Pons (tissue), 1 donor: ENCODE measurements at regions not wholly inside any gene's neighbourhood (a gene's known extent, or its start where the extent isn't known, plus 50 kb on each side); places are given as distances from the start of the nearest gene placed in this dataset.

Experiments
- DNase-seq: peaks from one replicate; pipeline ENCODE4 v3.0.0-alpha.2; 2016; ENCODE audit warnings: low spot score

- no peak for DNase-seq
Measured at GRCh38 chr1:213874789-213875188, 113.0 kb upstream of the PROX1 start.

GRCh38 chr1:213876531-213876930 is 111.2 kb upstream of the PROX1 start:
- DNase-seq, result no peak

GRCh38 chr1:213883618-213884017 is 104.2 kb upstream of the PROX1 start:
- no peak for DNase-seq

- peak; percentile 5 for DNase-seq
Measured at GRCh38 chr1:213884402-213884801, 103.4 kb upstream of the PROX1 start.

GRCh38 chr1:213884942-213885341 is 102.8 kb upstream of the PROX1 start:
- peak; percentile 90 for DNase-seq

- no peak for DNase-seq
Measured at GRCh38 chr1:213887842-213888241, 99.9 kb upstream of the PROX1 start.

GRCh38 chr1:213891989-213892902 is 95.5 kb upstream of the PROX1 start:
- DNase-seq, result peak; percentile 11

GRCh38 chr1:213898684-213899083 is 89.1 kb upstream of the PROX1 start:
- no peak for DNase-seq

- no peak for DNase-seq
Measured at GRCh38 chr1:213899413-213899812, 88.4 kb upstream of the PROX1 start.

- DNase-seq, result peak; percentile 59
Measured at GRCh38 chr1:213905344-213905743, 82.4 kb upstream of the PROX1 start.

GRCh38 chr1:213908521-213908920 is 79.3 kb upstream of the PROX1 start:
- no peak for DNase-seq

- DNase-seq, result no peak
Measured at GRCh38 chr1:213914392-213914791, 73.4 kb upstream of the PROX1 start.

GRCh38 chr1:213921311-213921710 is 66.5 kb upstream of the PROX1 start:
- DNase-seq, result no peak

- no peak for DNase-seq
Measured at GRCh38 chr1:213921712-213922111, 66.1 kb upstream of the PROX1 start.

- DNase-seq, result no peak
Measured at GRCh38 chr1:213925531-213926182, 62.1 kb upstream of the PROX1 start.

- DNase-seq, result no peak
Measured at GRCh38 chr1:213927846-213928245, 59.9 kb upstream of the PROX1 start.

- DNase-seq, result no peak
Measured at GRCh38 chr1:213929398-213929797, 58.4 kb upstream of the PROX1 start.

GRCh38 chr1:213931836-213932235 is 55.9 kb upstream of the PROX1 start:
- DNase-seq, result no peak

- no peak for DNase-seq
Measured at GRCh38 chr1:213933336-213933735, 54.4 kb upstream of the PROX1 start.

- DNase-seq, result no peak
Measured at GRCh38 chr1:213934649-213935048, 53.1 kb upstream of the PROX1 start.

GRCh38 chr1:213936571-213936970 is 51.2 kb upstream of the PROX1 start:
- no peak for DNase-seq
